Choroid plexus epithelial cell (primary cell): ENCODE measurements at regions not wholly inside any gene's neighbourhood (a gene's known extent, or its start where the extent isn't known, plus 50 kb on each side); places are given as distances from the start of the nearest gene placed in this dataset.

Experiments used
- DNase-seq: peaks from one replicate; pipeline ENCODE4 v3.0.0-alpha.2; 2010; ENCODE audit warnings: low read depth
- H3K4me3 ChIP-seq: 2 replicates; pipeline ENCODE4 v1.5.1; 2011; ENCODE audit warnings: low read depth, mild to moderate bottlenecking, control low read depth, low read length, moderate library complexity
- CTCF ChIP-seq: conservative IDR thresholded peaks from 2 replicates; pipeline ENCODE4 v1.5.1; 2011; ENCODE audit warnings: low read depth, mild to moderate bottlenecking, control low read depth, inconsistent platforms, low read length, moderate library complexity

GRCh38 chr1:228983231-228983660, 248.0 kb downstream of the RHOU start:
- DNase-seq, result no peak
- no peak overlapping the region for H3K4me3 ChIP-seq
- no peak for TF ChIP-seq CTCF

GRCh38 chr1:228983661-228984060, 248.4 kb downstream of the RHOU start:
- no peak for TF ChIP-seq CTCF
- no peak for DNase-seq
- H3K4me3 ChIP-seq, result no peak overlapping the region

GRCh38 chr1:228984107-228984506, 248.8 kb downstream of the RHOU start:
- TF ChIP-seq CTCF, result no peak
- no peak for DNase-seq
- H3K4me3 ChIP-seq, result no peak overlapping the region

- no peak for DNase-seq
- no peak overlapping the region for H3K4me3 ChIP-seq
- no peak for TF ChIP-seq CTCF
Observed at GRCh38 chr1:228984646-228985631, 249.7 kb downstream of the RHOU start.

GRCh38 chr1:228985661-228986060, 250.4 kb downstream of the RHOU start:
- no peak for DNase-seq
- no peak for TF ChIP-seq CTCF
- H3K4me3 ChIP-seq, result no peak overlapping the region

GRCh38 chr1:228986093-228986904, 251.0 kb downstream of the RHOU start:
- no peak for TF ChIP-seq CTCF
- DNase-seq, result peak; percentile 27
- H3K4me3 ChIP-seq, result no peak overlapping the region
